ENCODE measurements at regions not wholly inside any gene's neighbourhood (a gene's known extent, or its start where the extent isn't known, plus 50 kb on each side); places are given as distances from the start of the nearest gene placed in this dataset.

- TF ChIP-seq CTCF (IDR thresholded peaks at IDR 0.05): no peak
- no peak for TF ChIP-seq POLR2A (IDR thresholded peaks at IDR 0.05)
- TF ChIP-seq EP300 (IDR thresholded peaks at IDR 0.05): no peak
- no peak for TF ChIP-seq POLR2AphosphoS5 (IDR thresholded peaks at IDR 0.05)
Measured at GRCh38 chr15:55118344-55118870, 78.3 kb downstream of the RSL24D1 start.
